GM18873 (cell line): ENCODE measurements at regions not wholly inside any gene's neighbourhood (a gene's known extent, or its start where the extent isn't known, plus 50 kb on each side); places are given as distances from the start of the nearest gene placed in this dataset.
"Not testable (repeated sequence)": the region's sequence is repeated elsewhere in the genome, so short reads cannot be mapped to it uniquely, and the experiment has no call there.

Source experiments
- ATAC-seq: cut with Tn5 transposase; IDR thresholded peaks from one replicate; pipeline ENCODE4 v1.9.1; 2021; ENCODE audit warnings: mild to moderate bottlenecking, moderate library complexity, moderate number of reproducible peaks; ENCODE audit not compliant: unreplicated experiment, low FRiP score

DNA sequence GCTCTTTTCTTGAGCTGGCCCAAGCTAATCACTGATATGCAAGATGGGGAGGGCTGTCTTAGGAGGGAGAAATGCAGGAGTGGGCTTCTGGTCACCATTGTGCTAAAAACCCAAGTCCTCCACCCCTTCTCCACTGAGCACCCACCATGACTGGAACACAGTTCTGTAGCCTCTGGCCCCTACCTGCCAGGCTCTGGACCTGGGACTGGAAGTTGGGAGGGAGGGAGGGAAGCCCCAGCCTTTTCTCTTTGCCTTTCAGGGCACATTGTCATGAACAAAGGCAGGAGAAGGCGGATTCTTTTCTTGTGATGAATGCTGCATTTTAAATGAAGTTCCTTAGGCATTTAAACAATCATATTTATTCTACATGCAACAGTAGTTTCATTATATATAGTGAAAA is 559.1 kb upstream of the TRPC7 start:
- ATAC-seq: no peak

DNA sequence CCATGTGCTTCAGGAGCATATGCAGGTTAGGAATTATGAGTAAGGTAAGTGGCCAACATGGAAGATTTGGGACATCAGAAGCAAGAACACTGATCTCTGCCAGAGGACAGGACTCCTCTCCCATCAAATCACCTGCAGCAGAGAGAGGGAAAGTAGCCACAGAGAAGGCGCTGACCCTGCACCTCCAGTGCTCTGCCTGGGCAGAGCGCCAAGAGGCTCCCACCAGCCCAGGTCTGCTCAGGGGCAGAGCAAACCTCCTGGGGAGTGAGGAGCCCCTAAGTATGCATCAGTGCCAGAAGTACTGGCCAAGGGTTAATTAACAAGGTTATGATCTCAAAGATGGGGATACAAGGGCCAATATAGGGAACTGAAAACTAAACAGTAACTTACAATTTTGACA is 545.3 kb upstream of the TRPC7 start:
- ATAC-seq: no peak

DNA sequence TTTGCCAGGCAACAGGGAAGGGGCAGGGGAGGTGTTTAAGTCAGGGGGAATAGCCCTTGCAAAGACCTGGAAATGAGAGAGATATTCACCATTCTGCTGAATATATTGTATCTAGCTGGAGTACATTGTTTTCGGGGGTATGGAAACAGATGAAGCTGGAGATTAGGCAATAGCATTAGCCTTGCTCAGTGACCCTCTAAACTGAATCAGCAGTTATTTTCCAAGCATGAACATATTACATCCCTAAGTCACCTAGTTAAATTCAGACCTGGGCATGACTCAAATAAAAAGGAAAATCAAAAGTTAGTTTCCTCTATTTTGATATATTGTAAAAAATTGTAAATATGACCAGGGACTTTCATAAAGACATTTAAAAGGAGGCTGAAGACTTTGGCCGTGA is 544.6 kb upstream of the TRPC7 start:
- no peak for ATAC-seq

DNA sequence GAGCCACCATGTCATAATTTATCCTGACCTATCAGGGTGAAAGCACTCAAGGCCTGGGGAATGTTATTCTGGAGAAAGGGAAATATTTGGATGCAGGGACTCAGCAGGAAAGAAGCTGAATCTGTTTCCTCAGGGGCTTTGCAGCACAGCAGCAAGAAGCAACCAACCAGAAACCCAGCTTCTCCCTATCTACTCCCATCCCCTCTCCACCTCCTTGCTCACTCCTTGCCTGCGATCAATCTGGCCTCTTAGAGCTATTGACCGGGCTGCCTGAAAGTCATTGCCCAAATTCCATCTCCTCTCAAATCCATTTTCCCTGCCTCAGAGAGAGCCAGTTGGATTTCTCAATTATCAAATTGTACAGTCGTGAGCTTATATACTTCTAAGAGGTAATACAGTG is 542.0 kb upstream of the TRPC7 start:
- ATAC-seq: no peak

DNA sequence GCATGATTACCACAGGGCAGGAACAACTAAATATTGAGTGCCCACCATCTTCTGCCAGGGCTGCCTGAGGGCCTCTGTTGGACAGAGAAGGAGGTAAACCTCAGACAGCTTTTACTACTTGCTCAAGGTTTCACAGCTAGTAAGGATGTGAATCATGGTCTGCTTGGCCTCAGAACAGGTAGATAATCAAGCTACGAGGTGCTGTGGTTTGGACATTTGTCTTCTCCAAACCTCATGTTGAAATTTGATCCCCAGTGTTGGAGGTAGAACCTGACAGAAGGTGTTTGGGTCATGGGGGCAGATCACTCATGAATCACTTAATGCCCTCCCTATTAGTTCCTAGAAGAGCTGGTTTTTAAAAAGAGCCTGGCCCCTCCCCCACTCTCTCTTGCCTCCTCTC is 541.2 kb upstream of the TRPC7 start:
- no peak for ATAC-seq

DNA sequence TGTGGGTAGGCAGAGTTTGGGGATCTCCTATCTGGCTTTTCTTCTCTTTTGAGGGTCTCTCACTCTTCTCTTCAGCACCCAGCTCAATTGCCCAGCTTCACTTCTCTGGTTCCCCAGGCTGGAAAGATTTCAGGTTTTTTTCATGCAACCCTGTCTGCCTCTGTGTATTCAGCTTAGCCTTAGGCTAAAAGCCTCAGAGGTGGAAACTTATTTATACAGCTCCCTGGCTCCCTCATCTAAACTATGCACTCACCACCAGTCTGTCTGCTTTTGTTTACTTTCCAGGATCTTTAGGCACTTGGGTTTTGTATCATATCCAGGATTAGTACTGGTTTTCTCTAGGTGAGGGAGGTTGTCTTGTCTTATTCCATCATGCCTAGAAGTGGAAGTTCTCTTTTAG is 540.2 kb upstream of the TRPC7 start:
- ATAC-seq: no peak

DNA sequence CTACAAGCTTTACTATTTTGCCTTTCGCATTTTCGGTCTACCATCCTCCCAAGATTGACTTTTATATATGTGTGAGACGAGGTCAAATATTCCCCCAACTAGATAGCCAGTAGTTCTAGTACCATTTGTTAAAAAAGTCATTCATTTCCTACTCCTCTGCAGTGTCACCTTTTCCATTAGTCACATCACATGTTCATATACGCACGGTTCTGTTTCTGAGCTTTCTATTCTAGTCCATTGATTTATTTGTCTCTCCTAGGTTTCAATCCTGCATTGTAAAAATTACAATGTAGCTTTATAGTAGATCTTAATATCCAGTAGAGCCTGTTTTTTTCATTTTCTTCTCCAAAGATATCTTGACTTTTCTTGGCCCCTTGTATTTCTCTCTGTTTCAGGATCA is 528.7 kb upstream of the TRPC7 start:
- no peak for ATAC-seq

DNA sequence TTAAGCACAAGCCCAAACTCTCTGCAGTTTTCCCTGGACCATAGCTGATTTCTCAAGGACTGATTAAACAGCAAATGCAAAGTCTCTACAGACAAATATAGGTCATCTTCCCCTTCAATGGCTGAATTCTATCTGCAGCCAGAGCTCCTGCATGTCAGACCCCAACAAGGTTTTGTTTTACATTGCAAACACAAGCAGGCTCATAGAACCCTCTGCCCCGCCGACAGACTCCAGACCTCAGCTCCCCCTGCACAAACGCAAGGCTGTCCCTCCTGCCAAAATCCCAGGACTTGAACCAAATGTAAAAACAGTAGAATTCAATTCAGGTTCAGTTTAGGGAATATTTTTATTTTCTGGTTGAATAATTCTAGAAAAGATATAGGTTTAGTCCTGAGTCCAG is 526.7 kb upstream of the TRPC7 start:
- ATAC-seq: no peak

DNA sequence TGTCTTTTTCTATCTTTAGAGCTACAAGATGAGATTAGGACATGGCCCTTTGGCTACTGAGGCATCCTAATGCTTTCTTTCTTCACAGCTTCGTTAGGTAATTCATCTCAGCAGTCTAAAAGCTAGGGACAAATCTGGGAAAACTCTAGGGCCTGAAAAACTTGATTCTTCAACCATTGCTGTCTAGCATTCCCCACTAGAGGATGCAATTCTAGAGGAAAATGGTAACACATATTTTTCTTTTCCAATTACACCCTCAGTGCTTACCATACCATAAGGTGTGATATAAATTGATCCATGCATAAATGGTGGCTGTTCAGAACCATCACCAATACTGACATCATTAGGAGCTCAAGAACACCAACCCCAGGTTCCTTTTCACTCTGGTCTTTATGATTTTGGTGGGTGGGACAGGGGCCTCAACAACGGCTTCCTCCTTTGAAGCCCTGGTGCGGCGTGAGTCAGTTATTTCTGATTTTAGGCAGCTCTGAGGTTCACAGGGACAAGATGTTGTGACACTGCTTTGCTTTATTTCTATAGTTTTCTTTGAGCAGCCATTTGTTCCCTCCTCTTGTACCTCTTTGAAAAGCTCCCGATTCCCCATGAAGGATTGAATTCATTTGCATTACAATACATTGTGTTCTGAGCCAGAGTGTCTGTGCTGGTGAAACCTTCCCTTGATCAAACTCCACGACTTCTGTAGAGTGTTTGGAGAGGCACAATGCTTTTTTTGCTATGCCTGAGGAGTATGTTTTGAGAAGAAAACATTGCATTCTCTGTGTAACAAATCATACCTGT is 526.0 kb upstream of the TRPC7 start:
- no peak for ATAC-seq

DNA sequence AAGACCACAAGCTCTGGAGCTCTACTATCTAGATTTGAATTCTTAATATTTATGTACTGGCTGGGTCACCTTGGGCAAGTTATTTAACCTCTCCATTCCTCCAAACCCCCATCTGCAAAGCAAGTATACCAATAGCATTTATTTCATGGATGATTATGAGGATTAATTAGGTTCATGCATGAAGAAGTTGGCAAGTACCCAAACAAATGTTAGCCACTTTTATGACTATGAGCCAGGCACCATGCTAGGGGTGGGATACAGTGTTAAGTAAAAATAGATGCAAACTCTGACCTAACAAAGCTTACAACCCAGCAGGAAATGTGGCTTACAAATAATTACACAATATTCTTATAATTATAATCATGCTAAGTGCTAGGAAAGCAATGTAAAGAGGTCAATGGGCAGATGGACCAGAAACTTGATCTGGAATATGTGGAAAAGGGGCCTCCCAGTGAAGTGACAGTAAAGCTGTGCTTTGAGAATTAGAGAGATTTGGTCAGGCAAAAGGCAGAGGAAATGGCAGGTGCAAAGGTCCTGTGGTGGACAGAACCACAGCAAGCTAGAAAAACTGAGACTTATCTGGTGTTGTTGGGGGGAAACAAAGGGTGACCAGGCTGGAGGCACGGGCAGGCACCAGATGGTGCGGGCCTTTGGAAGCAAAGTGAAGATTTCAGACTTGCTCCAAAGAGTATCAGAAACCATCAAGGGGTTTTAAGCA is 525.2 kb upstream of the TRPC7 start:
- ATAC-seq: no peak

DNA sequence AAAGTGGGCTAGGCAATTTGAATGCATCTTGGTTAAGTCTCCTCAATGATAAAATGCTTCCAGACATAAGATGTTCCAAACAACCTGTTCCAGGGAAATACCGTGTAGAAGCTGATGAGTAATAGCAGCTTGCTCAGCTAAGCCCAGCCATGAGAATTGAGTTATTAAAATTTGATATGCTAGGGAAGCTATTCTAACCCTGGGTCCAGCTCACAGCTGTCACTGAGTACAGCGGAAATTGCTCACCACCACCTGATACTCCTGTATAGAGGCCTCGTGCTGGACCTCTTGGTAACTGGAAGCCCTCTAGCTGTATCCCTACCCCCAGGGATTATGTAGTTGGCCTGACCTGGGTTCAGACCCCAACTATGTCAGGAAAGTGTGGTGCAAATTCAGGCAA is 521.3 kb upstream of the TRPC7 start:
- ATAC-seq: no peak

DNA sequence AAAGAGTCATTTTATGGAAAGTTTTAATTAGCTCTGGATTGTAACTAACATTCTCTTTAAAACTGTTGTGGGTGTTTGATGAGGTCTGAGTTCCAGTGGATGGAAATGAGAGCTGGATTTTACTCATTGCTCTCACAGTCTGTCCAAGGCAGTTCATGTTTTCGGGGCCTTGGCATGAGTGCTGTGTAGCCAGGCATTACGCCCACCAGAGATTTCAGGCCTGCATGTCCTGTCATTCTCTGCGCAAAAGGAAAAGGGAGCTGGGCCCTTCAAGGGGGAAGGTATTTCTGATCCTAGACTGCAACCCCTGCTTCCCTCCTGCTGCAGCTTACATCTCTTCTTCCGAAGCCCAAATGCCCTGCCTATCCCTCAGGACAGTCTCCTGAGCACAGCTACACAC is 499.6 kb upstream of the TRPC7 start:
- no peak for ATAC-seq

DNA sequence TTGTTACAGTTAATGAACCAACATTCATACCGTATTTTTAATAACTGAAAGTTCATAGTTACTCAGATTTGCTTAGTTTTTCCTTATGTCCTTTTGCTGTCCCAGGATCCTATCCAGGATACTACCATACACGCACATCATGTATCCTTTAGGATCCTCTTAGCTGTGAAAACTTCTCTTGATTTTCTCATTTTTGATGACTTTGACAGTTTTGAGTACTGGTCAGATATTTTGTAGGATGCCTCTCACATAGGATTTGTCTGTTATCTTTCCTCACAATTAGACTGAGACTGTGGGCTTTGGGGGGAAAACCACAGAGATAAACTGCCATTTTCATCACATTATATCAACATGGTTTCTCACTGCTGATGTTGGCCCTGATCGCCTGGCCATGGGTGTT is 491.3 kb upstream of the TRPC7 start:
- no peak for ATAC-seq

DNA sequence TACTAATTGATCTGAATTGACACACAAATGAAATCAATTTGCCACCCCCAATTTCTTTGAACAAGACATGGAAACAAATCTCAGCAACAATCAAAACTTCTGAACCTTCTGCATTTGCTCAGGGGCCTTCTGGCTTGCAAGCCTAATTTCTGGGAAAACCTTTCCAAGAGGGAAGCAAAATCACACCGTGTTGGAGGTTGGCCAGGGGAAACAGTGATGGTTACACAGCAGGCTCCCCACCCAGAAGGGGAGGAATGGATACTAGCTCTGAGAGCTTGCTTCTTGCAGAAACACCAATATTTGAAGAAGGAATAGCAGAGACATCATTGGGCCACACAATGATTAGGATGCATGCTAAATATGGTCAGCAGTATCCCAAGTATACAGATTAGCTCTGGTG is 488.6 kb upstream of the TRPC7 start:
- no peak for ATAC-seq

DNA sequence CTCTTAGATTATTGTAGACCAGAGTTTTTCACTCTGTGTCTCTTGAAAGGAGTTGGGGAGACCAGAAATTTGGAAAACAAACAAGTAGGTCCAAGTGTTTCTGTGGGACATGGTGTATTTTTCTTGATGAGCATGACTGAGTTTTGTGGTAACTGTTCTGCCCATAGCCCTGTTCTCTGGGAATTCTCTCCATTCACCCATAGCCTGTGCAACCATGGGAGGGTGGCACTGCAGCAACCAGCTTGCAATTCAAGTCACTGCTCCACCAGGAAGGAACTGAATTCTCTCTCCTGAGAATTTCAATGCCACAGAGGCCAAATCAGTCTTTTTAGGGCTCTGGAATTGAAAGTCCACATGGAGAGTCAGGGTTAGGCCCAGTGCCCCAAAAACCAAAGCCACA is 475.3 kb upstream of the TRPC7 start:
- no peak for ATAC-seq

DNA sequence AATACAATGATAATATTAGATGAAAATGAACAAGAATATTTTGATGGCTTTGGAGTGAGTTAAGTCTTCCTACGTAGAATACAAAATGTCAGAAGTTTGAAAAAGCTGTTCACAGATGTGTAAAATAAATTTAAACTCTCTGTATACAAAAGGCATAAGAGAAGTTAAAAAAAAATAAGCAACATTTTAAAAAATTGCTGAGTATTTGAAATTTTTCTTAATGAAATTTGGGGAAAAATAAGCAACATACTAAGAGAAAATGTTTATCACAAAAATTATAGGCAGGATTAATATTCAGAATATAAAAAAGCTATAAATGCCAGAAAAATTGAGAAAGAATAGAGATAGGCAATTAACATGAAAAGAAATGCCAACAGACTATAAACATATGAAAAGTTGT is 470.7 kb upstream of the TRPC7 start:
- ATAC-seq: no peak

DNA sequence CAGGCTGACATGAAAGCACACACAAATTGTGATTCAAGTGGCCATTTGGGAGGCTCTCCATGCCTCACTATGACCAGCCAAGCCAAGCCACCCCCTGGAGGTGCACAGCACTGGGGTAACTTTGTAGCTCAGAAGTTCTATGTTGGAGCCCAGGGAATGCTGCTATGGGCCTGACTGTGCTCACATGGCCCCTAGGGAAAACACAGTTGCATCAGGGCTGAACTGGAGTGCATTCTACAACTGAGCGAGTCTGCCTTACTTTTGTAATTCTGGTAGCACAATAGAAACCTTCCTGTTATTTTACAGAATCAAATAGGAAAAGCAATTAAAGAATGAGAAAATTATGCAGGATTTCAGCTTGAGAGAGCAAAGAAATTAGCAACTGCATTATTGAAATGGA is 455.5 kb upstream of the TRPC7 start:
- no peak for ATAC-seq

DNA sequence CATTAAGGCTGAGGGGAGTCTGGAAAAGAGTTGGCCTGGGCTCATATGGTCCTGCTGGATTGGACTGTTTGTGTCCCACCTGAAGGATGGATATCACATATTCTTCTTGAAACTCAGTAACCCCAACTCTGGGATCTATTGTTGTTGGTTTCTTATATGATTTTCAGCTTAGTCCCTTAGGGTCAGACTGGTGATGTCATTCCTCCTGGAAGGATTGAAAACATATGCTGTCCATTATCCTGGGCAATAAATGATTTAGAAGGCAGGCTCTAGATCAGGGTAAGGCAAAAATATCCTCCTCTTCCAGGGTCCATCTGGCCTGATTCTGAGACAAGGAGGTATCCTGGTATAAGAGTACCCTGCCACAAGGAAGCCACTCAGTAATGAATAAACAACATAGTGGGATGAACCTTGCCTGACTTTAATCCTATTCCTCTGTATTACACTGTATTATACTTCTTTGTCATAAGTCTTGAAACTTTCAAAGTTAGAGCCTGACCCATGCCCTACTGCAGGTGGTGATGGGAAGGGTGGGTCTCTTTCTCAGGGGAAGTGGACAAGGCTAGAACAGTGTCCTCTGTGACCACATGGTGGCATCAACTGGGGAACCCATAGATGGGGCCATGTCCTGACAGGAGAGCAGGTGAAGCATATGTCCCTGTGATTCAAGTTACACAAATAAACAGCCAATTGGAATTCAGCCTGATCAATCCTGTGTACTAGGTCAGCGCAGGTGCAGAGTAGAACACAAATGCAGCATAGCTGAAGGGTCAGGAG is 454.4 kb upstream of the TRPC7 start:
- ATAC-seq: no peak

DNA sequence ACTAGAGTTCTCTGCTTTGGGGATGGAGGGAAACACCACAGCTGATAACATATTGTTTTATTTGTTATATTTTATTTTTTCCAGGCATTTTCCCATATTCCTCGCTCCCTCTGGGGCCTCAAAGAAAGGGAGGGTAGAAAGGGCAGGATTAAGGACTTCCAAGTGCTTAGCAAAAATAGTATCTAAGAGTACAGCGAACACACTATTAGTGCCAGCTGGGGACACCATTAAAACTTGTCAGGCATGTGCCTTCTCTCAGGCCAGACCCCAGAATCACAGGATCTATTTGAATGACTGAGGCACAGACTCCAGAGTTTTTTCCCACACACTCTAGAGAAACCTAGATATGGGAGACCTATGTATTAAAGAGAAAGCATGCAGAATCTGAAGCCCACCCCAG is 451.0 kb upstream of the TRPC7 start:
- no peak for ATAC-seq

DNA sequence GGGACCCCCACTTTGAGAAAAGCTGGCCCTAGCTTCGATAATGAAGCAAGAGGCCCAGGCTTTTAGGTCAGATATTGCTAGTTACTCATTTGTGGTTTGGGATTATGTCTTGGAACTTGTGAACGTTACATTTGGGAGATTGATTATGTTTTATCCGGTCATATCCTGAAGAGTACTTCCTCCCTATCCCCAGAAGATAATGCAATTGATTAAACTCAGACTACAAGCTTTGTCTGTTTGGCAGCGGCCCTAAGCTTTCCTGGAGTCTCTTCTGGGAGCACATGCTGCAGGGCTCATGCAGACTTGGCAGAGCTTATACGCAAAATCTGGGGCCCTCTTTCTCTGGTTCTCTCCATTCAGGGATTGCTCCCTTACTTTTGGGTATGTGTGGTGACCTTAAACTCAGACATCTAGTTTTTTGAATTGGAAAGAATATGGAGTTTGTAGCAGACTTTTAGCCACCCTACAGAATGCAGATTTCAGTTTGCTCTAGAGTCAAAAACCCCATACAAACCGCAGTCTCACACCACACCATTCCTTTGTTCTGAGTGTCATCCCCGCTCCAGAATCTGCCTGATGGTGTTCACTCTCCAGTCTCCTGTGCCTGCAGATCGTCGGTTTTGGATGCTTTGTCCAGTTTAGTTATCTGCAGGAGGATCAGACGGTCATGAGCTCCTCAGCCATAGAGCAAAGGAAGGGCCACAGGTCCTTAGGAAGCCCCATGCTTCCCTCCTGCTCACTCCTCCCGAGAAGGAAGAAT is 449.5 kb upstream of the TRPC7 start:
- no peak for ATAC-seq

DNA sequence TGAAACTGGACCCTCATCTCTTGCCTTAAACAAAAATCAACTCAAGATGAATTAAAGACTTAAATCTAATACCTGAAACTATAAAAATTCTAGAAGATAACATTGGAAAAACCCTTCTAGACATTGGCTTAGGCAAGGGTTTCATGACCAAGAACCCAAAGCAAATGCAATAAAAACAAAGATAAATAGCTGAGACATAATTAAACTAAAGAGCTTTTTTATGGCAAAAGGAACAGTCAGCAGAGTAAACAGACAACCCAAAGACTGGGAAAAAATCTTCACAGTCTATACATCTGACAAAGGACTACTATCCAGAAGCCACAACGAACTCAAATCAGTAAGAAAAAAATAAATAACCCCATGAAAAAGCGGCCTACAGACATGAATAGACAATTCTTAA is 446.9 kb upstream of the TRPC7 start:
- ATAC-seq: not testable (repeated sequence)
